CD4-positive, alpha-beta T cell treated with Interferon gamma for 1 hour (primary cell): ENCODE measurements at regions not wholly inside any gene's neighbourhood (a gene's known extent, or its start where the extent isn't known, plus 50 kb on each side); places are given as distances from the start of the nearest gene placed in this dataset.
"Not testable (repeated sequence)": the region's sequence is repeated elsewhere in the genome, so short reads cannot be mapped to it uniquely, and the experiment has no call there.

ENCODE experiments used
- DNase-seq: peaks from one replicate; pipeline ENCODE4 v3.0.0-alpha.2; 2020

DNA sequence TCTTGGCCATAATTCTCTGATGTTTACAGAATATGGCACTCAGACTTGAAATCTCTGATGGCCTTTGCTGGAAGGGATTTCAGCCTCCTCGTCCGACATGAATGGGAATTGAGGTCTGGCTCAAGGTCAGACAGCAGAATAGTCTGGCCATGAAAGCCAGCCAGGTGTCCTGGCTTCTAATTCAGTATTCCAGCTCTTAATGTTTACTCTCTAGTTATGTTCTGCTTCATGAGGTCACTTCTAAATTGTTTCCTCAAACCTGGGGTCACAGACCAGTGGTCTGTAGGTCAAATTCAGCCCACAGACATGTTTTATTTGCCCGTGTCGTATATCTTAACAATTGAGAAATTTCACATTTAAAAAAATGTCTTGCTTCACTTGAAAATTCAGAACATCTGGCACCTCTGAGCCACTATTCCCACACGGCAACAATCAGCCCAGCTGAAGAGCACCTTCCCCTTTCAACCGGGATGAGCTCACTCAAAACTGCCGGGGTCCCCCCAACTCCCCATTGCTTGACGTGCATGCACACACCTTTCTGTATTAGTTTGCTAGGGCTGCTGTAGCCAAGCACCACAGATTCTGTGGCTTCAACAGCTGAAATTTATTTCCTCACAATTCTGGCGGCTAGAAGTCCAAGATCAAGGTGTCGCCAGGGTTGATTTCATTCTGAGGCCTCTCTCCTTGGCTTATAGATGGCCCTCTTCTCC lies 243.5 kb downstream of the ENC1 start:
- DNase-seq, result no peak

DNA sequence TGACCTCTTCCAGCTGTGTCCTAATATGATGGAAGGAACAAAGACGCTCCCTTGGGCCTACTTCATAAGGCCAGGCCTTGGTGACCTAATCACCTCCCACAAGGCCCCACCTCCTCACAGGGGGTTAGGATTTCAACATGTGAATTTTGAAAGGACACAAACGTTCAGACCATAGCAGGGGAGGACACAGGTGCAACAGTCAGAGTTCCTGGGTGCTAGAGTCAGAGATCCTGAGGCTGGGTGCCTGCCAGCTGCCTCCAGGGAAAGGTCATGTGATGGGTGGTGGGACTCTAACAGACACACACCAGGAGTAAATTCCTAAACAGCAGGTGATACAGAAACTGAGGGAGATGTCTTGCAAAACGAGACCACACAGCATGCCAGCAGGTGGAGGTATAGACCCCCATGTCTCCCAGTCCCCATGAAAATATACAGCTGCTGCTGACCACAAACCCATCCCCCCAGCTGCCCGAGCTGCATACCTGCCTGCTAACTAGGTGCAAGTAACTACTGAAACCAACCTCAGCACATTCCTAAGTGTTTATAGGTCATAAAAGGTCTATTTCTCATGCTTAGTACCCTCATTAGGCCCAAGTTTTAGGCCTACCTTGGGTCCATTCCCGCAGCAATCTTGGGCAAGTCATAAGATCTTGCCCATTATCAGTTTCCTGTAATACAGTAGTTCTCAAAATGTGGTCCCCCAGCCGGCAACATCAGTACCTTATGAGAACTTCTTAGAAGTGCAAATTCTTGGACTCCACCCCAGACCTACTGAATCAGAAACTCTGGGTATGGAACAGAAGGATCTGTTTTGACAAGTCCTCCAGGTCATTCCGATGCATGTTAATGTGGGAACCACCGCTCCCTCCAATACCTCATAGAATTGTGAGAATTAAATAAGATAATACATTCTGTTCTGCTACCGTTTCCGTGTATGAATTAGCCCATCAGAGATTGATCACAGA lies 245.3 kb downstream of the ENC1 start:
- DNase-seq, result no peak

DNA sequence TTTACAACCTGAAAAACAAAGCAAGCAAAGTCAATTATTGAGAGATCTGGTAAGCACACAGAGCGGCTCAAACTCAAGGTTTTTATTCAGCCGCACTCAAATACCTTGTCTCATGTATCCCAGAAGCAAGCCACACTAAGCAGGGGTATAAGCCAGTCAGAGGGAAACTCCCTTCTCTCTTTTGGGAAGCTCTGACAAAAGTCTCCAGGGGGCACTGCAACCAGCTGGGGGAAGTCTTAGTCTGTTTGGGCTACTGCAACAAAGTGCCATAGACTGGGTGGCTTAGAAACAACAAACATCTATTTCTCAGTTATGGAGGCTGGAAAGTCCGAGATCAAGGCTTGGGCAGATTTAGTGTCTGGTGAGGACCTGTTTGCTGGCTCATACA lies 246.0 kb downstream of the ENC1 start:
- no peak for DNase-seq

- DNase-seq, result no peak
Measured at GRCh38 chr5:74393943-74394342, 246.6 kb downstream of the ENC1 start.

- no peak for DNase-seq
Measured at GRCh38 chr5:74392711-74393351, 247.7 kb downstream of the ENC1 start.

GRCh38 chr5:74391410-74391809 lies 249.1 kb downstream of the ENC1 start:
- DNase-seq, result no peak

DNA sequence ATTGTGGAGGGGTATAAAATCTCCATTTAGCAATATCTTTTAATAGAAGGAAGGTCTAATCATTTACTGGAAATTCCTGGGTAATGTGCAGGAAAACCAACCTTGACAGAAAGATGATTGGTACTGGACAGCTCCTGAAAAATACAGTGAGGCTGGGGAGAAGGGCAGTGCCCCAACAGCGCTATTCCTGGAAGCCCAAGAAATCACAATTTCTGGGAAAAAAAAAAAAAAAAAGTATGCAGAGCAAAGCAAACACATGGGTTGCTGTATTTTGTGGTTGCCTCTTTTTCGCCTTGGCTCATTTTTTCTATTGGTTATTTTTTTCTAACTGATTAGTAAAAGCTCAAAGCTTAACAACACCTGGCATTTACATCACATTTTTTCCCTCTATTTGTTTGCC lies 249.7 kb downstream of the ENC1 start:
- no peak for DNase-seq

- DNase-seq, result no peak
Measured at GRCh38 chr5:74390306-74390637, 250.3 kb downstream of the ENC1 start.

DNA sequence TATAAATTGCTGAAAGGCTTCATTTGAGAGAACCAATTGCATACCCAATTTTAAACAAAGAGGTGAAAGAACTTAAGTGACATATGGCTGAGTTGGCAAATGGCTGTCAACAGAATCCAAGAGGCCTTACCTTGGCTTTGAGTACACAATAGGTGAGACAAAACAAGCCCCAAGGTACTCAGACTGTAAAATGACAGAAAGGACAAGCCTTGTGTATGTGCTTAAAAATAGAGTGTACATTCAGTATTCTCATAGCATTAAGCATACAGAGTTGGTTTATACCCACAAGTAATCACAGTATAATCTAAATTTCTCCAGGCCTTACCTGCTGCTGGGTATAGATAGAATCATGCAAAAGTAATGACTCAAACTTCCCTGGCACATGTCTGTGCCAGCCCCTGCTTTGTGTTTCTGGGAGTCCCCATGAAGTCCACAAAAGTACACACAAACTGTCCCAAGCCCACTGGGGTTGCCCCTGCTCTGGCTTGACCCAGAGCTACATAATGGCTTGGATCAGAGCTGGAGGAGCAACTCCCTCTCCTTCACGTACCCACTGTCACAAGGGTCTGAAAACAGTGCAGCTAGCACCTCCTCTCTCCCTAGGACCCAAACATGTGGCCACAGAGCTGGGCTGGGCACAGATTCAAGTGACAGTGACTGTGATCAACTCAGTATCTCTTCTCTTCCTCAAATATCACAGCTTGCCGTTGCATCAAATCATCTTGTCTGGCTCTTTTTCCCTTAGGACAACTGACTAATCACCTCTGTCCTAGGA lies 250.8 kb downstream of the ENC1 start:
- DNase-seq, result no peak

GRCh38 chr5:74388411-74388810 lies 252.1 kb downstream of the ENC1 start:
- not testable (repeated sequence) for DNase-seq

DNA sequence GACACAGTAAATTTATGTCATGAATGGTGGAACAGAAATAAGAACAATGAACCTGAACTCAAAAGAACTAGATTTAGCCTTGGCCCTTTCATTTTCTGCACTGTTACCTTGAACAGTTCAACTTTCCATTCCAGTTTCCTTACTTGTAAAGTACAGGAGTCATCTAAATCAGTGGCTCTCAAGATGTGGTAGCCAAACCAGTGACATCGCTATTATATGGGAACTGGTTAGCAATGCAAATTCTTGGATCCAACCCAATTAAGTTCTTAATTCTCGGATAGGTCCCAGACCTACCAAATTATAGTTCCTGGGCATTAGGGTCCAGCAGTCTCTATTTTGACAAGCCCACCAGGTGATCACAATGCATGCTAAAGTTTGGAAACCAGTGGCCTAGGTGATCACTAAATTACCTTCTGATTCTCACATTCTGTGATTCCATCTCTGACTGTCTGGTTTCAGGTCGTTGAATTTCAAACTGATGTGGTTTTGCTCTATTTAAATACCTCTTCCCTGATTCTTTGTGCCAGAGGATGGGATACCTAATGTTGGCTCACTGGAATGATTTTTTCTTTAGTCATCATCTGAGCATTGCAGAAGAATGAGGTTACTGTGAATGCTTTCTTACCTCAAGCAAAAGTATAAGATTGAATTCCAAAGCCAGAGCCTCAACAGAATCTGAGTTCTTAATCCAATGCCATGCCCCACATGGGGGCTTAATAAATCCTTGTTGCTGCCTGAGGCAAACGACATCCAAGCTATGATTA lies 253.8 kb downstream of the ENC1 start:
- DNase-seq, result no peak

DNA sequence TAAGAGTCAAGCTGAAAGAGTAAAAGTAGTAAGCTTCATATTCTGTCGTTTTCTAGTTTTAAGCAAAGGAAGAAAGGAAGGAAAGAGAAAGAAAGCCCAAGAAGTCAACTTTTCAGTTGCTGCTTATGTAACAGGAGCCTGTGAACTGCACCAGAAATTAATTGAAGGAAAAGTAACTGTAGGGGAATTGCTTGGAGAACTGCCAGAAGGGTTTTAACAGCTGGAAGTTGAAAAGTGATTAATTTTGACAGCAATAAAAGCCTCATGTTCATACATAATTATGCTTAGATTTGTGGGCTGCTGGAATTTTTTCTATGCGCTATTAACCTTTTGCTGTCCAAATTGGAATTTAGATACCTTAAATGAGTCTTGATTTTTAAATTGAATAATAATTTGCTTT lies 255.7 kb downstream of the ENC1 start:
- DNase-seq, result no peak

- no peak for DNase-seq
Measured at GRCh38 chr5:74382987-74383593, 257.4 kb downstream of the ENC1 start.

GRCh38 chr5:74382123-74382855 lies 258.2 kb downstream of the ENC1 start:
- DNase-seq, result no peak

GRCh38 chr5:74380193-74380592 lies 260.3 kb downstream of the ENC1 start:
- no peak for DNase-seq

DNA sequence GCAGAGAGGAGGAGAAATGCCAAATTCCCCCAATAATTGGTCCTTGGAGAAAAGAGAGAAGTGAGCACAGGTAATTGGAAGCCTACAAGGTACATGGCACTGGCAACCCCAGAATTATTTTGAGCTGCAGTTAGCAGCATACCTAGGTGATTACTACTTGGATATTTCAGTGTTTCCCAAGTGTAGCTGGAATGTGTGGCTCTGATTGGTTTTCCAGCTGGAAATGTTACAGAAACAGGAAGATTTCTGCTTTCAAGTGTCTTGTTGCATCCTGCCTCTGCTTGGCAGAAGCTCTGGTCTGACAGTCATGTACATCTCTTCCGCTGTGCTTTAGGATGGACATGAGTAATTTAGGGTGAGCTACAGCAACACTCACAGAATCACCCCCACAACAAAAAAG lies 262.1 kb downstream of the ENC1 start:
- DNase-seq, result no peak

GRCh38 chr5:74376187-74376586 lies 264.3 kb downstream of the ENC1 start:
- DNase-seq, result no peak

DNA sequence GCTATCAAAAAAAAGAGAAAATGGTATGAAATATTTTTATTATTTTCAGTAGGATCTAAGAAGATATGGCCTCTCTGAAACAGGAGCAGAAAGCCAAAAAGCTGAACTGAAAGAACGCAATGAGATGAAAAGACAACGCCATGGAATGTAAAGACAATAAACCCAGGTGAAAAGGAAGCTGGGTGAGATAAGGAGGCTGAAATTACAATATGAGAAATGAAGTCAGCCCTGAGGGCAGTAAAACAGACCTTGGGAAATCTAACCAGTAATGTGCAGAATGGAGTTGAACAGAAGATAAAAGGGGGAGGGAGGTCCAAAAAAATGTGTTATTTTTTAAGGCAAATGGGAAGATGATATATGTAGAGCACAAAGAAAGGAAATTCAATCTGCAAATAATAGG lies 265.3 kb downstream of the ENC1 start:
- DNase-seq, result no peak

- DNase-seq, result no peak
Measured at GRCh38 chr5:74374656-74375055, 265.9 kb downstream of the ENC1 start.

GRCh38 chr5:74373076-74373475 lies 267.5 kb downstream of the ENC1 start:
- DNase-seq, result no peak

GRCh38 chr5:74372502-74373064 lies 267.9 kb downstream of the ENC1 start:
- DNase-seq, result no peak
